SW480 (cell line): ENCODE measurements at regions not wholly inside any gene's neighbourhood (a gene's known extent, or its start where the extent isn't known, plus 50 kb on each side); places are given as distances from the start of the nearest gene placed in this dataset.
"Not testable (repeated sequence)": the region's sequence is repeated elsewhere in the genome, so short reads cannot be mapped to it uniquely, and the experiment has no call there.

Experiments used
- DNase-seq: peaks from one replicate; pipeline ENCODE4 v3.0.0-alpha.2; 2016; ENCODE audit warnings: low spot score

GRCh38 chr7:54116956-54117355 is 425.2 kb upstream of the VSTM2A start:
- no peak for DNase-seq

GRCh38 chr7:54129035-54129434 is 413.1 kb upstream of the VSTM2A start:
- DNase-seq, result no peak

DNA sequence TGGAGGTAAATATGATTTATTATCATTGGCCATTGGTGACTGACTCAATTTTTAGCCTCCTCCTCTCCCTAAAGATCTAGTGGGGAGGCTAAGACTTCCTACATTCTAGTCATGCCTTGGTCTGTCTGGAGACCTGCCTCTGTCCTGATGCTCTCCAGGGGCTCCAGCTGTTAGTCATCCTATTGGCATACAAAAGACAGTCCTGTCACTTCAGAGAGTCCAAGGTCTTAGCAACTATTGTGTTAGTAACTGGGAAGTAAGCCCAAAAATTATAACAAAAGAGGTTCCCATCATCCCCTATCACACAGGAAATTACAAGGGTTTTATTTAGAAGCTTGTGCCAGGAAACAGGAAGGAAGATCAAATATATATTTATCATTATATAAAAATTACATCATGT is 400.6 kb upstream of the VSTM2A start:
- no peak for DNase-seq

- DNase-seq, result no peak
Observed at GRCh38 chr7:54145716-54146115, 396.5 kb upstream of the VSTM2A start.

DNA sequence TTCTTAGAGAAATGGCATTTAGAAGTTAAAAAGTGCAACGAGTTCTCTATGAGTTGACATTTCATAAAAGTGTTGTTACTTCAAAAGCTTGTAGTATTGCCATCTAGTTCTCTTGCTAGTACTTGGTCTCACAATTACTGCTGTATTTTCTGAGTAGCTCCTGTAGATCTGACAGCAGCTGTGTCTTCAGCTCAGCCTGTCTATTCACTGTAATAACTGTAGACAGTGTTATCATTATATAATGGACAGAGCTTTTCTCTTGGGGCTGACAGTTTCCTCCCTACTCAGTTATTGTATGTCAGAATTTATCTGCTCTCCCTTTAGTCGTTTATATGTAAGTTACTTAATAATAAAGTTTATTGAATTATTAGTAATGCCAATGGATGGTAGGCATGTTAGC is 388.7 kb upstream of the VSTM2A start:
- no peak for DNase-seq

- DNase-seq, result no peak
Observed at GRCh38 chr7:54159088-54159487, 383.1 kb upstream of the VSTM2A start.

GRCh38 chr7:54161621-54162020 is 380.6 kb upstream of the VSTM2A start:
- DNase-seq, result no peak

GRCh38 chr7:54166419-54166818 is 375.8 kb upstream of the VSTM2A start:
- no peak for DNase-seq

GRCh38 chr7:54179321-54180029 is 362.7 kb upstream of the VSTM2A start:
- peak; percentile 22 for DNase-seq

DNA sequence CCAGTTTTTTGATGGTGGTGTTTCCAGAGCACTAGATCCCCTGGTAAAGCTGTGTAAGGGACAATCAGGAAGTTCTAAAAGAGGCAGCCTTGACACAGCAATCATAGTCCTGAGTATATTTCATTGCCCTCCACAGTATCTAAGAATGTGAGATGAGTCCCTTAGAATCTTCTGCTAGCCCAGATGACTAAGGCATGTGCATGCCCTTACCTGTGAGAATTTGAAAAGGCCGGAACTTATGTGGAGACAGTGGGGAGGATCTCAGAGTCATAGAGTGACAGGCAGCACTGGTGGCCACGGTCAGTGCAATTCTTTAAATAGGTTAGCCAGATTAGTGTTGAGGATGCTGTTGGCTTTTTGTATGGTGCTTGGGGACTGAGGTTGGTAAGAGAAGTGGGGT is 361.4 kb upstream of the VSTM2A start:
- DNase-seq, result no peak

GRCh38 chr7:54183055-54183454 is 359.1 kb upstream of the VSTM2A start:
- no peak for DNase-seq

- no peak for DNase-seq
Observed at GRCh38 chr7:54186336-54186735, 355.8 kb upstream of the VSTM2A start.

DNA sequence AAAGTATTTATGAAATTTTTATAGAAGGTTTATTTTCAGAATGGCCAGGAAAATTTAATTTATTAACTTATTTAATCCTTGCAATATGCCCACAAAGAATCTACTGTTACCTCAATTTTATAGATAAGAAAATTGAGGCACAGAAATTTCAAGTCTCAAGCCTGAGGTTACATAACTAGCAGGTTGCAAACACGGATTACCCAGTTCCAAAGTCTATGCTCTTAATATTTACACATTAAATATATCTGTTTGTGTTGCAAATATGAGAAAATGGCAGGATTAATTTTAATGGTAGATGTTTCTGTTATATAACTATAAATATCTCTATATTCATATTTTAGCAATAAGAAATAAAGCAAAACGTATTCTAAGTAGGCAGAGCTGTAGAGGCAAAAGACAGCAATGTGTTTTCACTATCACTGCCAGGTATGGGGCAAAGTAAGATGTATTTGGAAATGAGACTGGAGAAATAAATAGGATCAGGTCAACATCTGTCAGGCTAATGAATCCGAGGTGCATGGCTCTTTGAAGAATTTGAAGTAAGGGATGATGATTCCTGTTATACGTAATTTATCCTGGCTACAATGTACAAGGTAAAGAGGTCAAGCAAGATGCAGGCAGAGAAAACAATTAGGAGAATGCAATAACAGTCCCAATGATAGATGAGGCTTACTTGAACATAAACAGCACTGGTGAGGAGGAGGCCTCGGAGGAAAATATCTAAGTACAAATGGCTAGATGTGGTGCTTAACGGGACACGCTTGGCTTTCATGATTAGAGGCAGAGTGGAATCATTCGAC is 354.1 kb upstream of the VSTM2A start:
- no peak for DNase-seq

GRCh38 chr7:54188843-54189242 is 353.3 kb upstream of the VSTM2A start:
- no peak for DNase-seq

DNA sequence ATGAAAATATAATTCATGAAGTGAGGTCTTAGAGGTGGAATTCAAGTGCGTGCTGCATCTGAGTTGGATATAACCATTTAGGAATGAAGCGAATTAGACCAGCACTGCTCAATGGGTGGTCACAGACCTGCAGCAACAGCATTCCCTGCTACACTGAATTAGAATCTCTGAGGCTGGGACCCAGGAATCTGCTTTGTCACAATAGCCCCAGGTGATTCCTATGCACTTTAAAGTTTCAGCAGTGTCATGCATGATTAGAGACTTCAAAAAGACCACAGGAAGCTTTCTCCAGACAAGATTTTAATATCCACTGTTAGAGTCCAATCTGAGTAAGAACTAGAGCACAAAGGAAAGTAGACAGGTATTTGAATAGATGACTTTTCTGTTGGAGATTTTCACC is 352.8 kb upstream of the VSTM2A start:
- peak; percentile 75 for DNase-seq

DNA sequence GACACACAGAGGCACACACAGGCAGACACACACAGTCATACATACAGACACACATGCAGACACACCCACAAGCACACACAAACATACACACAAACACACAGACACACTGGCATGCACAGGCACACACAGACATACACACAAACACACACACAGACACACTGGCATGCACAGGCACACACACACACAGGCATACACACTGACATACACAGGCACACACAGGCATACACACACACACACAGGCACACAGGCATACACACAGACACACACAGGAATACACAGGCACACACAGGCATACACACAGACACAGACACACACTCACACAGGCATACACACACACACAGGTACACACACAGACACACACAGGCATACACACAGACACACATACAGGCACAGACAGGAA is 340.7 kb upstream of the VSTM2A start:
- DNase-seq, result no peak

DNA sequence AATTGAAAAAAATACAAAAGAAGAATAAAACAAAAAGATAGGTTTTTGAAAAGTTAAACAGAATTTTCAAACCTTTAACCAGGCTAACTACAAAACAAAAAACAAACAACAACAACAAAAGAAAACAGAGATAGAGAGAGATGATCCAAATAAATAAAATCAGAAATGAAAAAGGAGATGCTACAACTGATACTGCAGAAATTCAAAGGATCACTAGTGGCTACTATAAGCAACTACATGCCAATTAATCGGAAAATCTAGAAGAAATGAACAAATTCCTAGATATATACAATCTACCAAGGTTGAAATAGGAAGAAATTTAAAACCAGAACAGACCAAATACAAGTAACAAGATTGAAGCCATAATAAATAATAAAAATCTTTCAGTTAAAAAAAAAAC is 326.8 kb upstream of the VSTM2A start:
- no peak for DNase-seq

GRCh38 chr7:54226030-54226429 is 316.1 kb upstream of the VSTM2A start:
- not testable (repeated sequence) for DNase-seq

- no peak for DNase-seq
Observed at GRCh38 chr7:54242776-54243175, 299.4 kb upstream of the VSTM2A start.

DNA sequence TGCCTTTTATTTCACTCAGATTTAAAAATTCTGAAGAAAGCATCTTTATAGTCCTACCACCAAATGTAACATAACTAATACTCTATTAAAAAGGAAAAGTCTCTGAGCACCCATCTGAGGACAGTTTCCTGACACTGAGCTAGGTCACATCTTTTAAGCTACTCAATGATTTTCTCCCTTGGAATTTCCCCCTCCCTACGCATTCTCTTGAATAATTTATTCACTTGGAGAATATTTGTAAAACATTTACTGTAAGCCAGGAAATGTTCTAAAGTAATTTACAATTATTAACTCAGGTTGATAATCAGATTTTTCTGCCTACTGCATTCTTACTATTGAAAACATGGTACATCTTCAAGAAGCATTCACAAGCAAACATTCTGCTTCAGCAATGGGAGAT is 297.2 kb upstream of the VSTM2A start:
- no peak for DNase-seq

GRCh38 chr7:54249686-54250085 is 292.5 kb upstream of the VSTM2A start:
- no peak for DNase-seq

- peak; percentile 62 for DNase-seq
Observed at GRCh38 chr7:54252256-54253035, 289.7 kb upstream of the VSTM2A start.

- no peak for DNase-seq
Observed at GRCh38 chr7:54253036-54253373, 289.2 kb upstream of the VSTM2A start.
